ENCODE measurements at regions not wholly inside any gene's neighbourhood (a gene's known extent, or its start where the extent isn't known, plus 50 kb on each side); places are given as distances from the start of the nearest gene placed in this dataset.

GRCh38 chr2:8623958-8624591 is 57.8 kb upstream of the ID2 start:
- no peak for ATAC-seq
- Mint-ChIP-seq H3K27me3 (peaks cover 0 to 10% (median 5%) of the 10 kb centered on the region in 5 donors), H3K27ac (no peak overlapping the region), H3K4me1 (peaks cover 0 to 2% (median 0%) of the 10 kb centered on the region in 4 donors), H3K36me3 (no peaks in the 10 kb centered on the region), H3K9me3 (no peaks in the 10 kb centered on the region), H3K4me3 (no peak overlapping the region)
- POLR2A ChIA-PET, result no interaction called here
- peak in 1 of 10 donors; percentile 58 for DNase-seq

- peaks cover 0 to 10% (median 3%) of the 10 kb centered on the region in 5 donors for H3K27me3 Mint-ChIP-seq
Observed at GRCh38 chr2:8624855-8625398, 56.9 kb upstream of the ID2 start.

GRCh38 chr2:8625399-8626300 is 56.2 kb upstream of the ID2 start:
- POLR2A ChIA-PET, result no interaction called here
- no peak for ATAC-seq
- H3K27ac Mint-ChIP-seq, result no peak overlapping the region

More at GRCh38 chr2:8624855-8625398, 56.9 kb upstream of the ID2 start:
- DNase-seq, result peak in 1 of 10 donors; percentile 51
- no peak for ATAC-seq
- Mint-ChIP-seq H3K27ac (no peak overlapping the region), H3K4me1 (peaks cover 0 to 4% (median 0%) of the 10 kb centered on the region in 4 donors), H3K4me3 (no peak overlapping the region), H3K9me3 (no peaks in the 10 kb centered on the region), H3K36me3 (no peaks in the 10 kb centered on the region)
- POLR2A ChIA-PET, result no interaction called here

GRCh38 chr2:8626572-8626971 is 55.3 kb upstream of the ID2 start:
- Mint-ChIP-seq H3K27ac (peak overlapping the region in 1 of 10 donors; percentile 30), H3K4me1 (peaks cover 0 to 6% (median 2%) of the 10 kb centered on the region in 4 donors), H3K9me3 (no peaks in the 10 kb centered on the region), H3K27me3 (peaks cover 0 to 10% (median 0%) of the 10 kb centered on the region in 5 donors), H3K36me3 (no peaks in the 10 kb centered on the region), H3K4me3 (no peak overlapping the region)
- POLR2A ChIA-PET, result no interaction called here
- peak in 1 of 10 donors; percentile 34 for DNase-seq
- no peak for ATAC-seq

More at GRCh38 chr2:8625399-8626300, 56.2 kb upstream of the ID2 start:
- DNase-seq, result peak in 1 of 10 donors; percentile 47
- H3K4me1 Mint-ChIP-seq, result peaks cover 0 to 4% (median 0%) of the 10 kb centered on the region in 4 donors
- H3K9me3 Mint-ChIP-seq, result no peaks in the 10 kb centered on the region
- no peaks in the 10 kb centered on the region for H3K36me3 Mint-ChIP-seq
- peaks cover 0 to 10% (median 2%) of the 10 kb centered on the region in 5 donors for H3K27me3 Mint-ChIP-seq
- H3K4me3 Mint-ChIP-seq, result no peak overlapping the region

- peaks cover 0 to 10% (median 0%) of the 10 kb centered on the region in 5 donors for H3K27me3 Mint-ChIP-seq
- peaks cover 0 to 9% (median 8%) of the 10 kb centered on the region in 4 donors for H3K4me1 Mint-ChIP-seq
- H3K27ac Mint-ChIP-seq, result no peak overlapping the region
- POLR2A ChIA-PET, result no interaction called here
- H3K9me3 Mint-ChIP-seq, result no peaks in the 10 kb centered on the region
- H3K4me3 Mint-ChIP-seq, result no peak overlapping the region
- ATAC-seq, result no peak
- DNase-seq, result peak in 1 of 10 donors; percentile 27
- H3K36me3 Mint-ChIP-seq, result no peaks in the 10 kb centered on the region
Observed at GRCh38 chr2:8627019-8627691, 54.7 kb upstream of the ID2 start.

GRCh38 chr2:8627692-8628085 is 54.2 kb upstream of the ID2 start:
- no peak overlapping the region for H3K27ac Mint-ChIP-seq
- peaks cover 0 to 9% (median 0%) of the 10 kb centered on the region in 5 donors for H3K27me3 Mint-ChIP-seq
- DNase-seq, result peak in 1 of 10 donors; percentile 40
- peaks cover 0 to 10% (median 9%) of the 10 kb centered on the region in 4 donors for H3K4me1 Mint-ChIP-seq
- H3K36me3 Mint-ChIP-seq, result no peaks in the 10 kb centered on the region
- POLR2A ChIA-PET, result no interaction called here
- H3K9me3 Mint-ChIP-seq, result no peaks in the 10 kb centered on the region
- H3K4me3 Mint-ChIP-seq, result no peak overlapping the region
- no peak for ATAC-seq

GRCh38 chr2:8628179-8628865 is 53.5 kb upstream of the ID2 start:
- ATAC-seq (no peak), DNase-seq (peak in 1 of 10 donors; percentile 50)
- H3K27me3 Mint-ChIP-seq, result peaks cover 0 to 3% (median 0%) of the 10 kb centered on the region in 5 donors
- no peaks in the 10 kb centered on the region for H3K36me3 Mint-ChIP-seq
- H3K9me3 Mint-ChIP-seq, result no peaks in the 10 kb centered on the region
- H3K4me1 Mint-ChIP-seq, result peaks cover 0 to 10% (median 9%) of the 10 kb centered on the region in 4 donors
- H3K27ac Mint-ChIP-seq, result peak overlapping the region in 2 of 10 donors; percentile 52 to 53
- POLR2A ChIA-PET, result no interaction called here
- no peak overlapping the region for H3K4me3 Mint-ChIP-seq

- H3K36me3 Mint-ChIP-seq, result no peaks in the 10 kb centered on the region
Observed at GRCh38 chr2:8628866-8629209, 53.0 kb upstream of the ID2 start.

GRCh38 chr2:8629402-8629801 is 52.5 kb upstream of the ID2 start:
- no peak overlapping the region for H3K27ac Mint-ChIP-seq
- POLR2A ChIA-PET, result interaction anchor here (0.6 kb wide), 1 partner anchor 991 kb away, joined by 3 read pairs; no protein-coding TSS in a partner anchor
- no peaks in the 10 kb centered on the region for H3K9me3 Mint-ChIP-seq
- DNase-seq (peak in 1 of 10 donors; percentile 23), ATAC-seq (no peak)
- H3K36me3 Mint-ChIP-seq, result no peaks in the 10 kb centered on the region
- peaks cover 0 to 10% (median 9%) of the 10 kb centered on the region in 4 donors for H3K4me1 Mint-ChIP-seq
- no peak overlapping the region for H3K4me3 Mint-ChIP-seq
- peaks cover 0 to 1% (median 0%) of the 10 kb centered on the region in 5 donors for H3K27me3 Mint-ChIP-seq

More at GRCh38 chr2:8628866-8629209, 53.0 kb upstream of the ID2 start:
- Mint-ChIP-seq H3K4me3 (no peak overlapping the region), H3K27ac (peak overlapping the region in 1 of 10 donors; percentile 71), H3K9me3 (no peaks in the 10 kb centered on the region), H3K27me3 (no peaks in the 10 kb centered on the region), H3K4me1 (peaks cover 0 to 10% (median 9%) of the 10 kb centered on the region in 4 donors)
- ATAC-seq, result no peak
- DNase-seq, result peak in 1 of 10 donors; percentile 8
- POLR2A ChIA-PET, result interaction anchor here (0.6 kb wide), 1 partner anchor 991 kb away, joined by 3 read pairs; no protein-coding TSS in a partner anchor

GRCh38 chr2:8630676-8631464 is 51.0 kb upstream of the ID2 start:
- peaks cover 0 to 1% (median 0%) of the 10 kb centered on the region in 5 donors for H3K27me3 Mint-ChIP-seq
- peak overlapping the region in 1 of 10 donors; percentile 38 for H3K4me3 Mint-ChIP-seq
- DNase-seq (peak in 1 of 10 donors; percentile 32), ATAC-seq (no peak)
- peaks cover 0 to 10% (median 9%) of the 10 kb centered on the region in 4 donors for H3K4me1 Mint-ChIP-seq
- H3K27ac Mint-ChIP-seq, result no peak overlapping the region
- POLR2A ChIA-PET, result interaction anchor here (1.8 kb wide), 1 partner anchor 51 kb away, joined by 4 read pairs; the partner anchor contains the start of gene ID2
- H3K9me3 Mint-ChIP-seq, result no peaks in the 10 kb centered on the region
- H3K36me3 Mint-ChIP-seq, result no peaks in the 10 kb centered on the region

GRCh38 chr2:8631465-8632005 is 50.3 kb upstream of the ID2 start:
- peak overlapping the region in 5 of 10 donors; percentile 41 to 90 (median 62) for H3K27ac Mint-ChIP-seq
- DNase-seq, result peak in 2 of 10 donors; percentile 23 to 50
- peak overlapping the region in 3 of 10 donors; percentile 22 to 68 (median 38) for H3K4me3 Mint-ChIP-seq
- H3K4me1 Mint-ChIP-seq, result peaks cover 0 to 10% (median 9%) of the 10 kb centered on the region in 4 donors
- peaks cover 0 to 1% (median 0%) of the 10 kb centered on the region in 5 donors for H3K27me3 Mint-ChIP-seq
- H3K36me3 Mint-ChIP-seq, result no peaks in the 10 kb centered on the region
- H3K9me3 Mint-ChIP-seq, result no peaks in the 10 kb centered on the region
- ATAC-seq, result peak; percentile 35 to 41
- POLR2A ChIA-PET, result interaction anchor here (1.8 kb wide), 1 partner anchor 50 kb away, joined by 4 read pairs; the partner anchor contains the start of gene ID2
